ENCODE measurements at regions not wholly inside any gene's neighbourhood (a gene's known extent, or its start where the extent isn't known, plus 50 kb on each side); places are given as distances from the start of the nearest gene placed in this dataset.

DNA sequence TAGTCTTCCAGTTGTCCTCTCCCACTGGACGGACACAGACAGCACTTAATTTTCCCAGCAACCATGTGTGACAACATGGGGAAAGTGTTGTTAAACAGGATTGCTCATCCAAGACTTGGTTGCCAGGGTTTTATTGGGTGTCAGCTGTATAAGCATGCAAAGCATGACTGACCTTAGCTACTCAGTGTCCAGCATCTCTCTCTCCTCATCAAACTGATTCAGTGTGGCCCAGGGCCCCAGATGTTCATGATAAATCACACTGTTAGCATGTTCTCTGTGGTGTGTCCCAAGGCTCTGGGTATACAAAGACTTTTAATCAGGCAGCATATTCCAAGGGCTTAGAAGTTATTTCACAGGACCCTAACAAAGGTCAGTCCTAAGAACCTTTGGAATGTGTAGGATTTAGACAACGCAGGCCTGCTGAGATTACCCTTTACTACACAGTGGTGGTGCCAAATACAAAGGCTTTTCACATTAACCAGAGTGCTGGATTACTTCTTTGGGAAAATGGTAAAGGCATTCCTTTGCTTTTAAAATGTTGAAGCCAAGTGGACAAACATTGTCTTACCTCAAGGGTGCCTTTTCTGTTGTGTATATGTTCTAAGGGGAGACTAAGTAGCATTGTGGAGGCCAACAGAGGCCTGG lies 213.3 kb downstream of the GLUD2 start:
- Histone ChIP-seq H3K27ac (no peak overlapping the region), H3K4me3 (no peak overlapping the region)
- TF ChIP-seq CTCF (IDR thresholded peaks at IDR 0.05) = no peak
- DNase-seq (ENCODE audit: low spot score) = no peak

DNA sequence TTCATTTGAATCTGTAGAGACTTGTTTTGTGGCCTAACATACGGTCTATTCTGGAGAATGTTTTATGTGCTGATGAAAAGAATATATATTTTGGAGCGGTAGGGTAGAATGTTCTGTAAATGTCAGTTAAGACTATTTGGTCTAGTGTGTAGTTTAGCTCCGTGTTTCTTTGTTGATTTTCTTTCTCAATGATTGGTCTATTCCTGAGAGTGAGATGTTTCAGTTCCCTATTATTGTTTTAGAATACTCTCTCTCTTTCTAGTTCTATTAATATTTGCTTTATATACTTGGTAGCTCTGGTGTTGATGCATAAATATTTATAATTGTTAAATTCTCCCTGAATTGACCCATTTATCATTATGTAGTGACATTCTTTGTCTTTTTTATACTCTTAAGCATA lies 236.5 kb downstream of the GLUD2 start:
- no peak for DNase-seq (ENCODE audit: low spot score)
- TF ChIP-seq CTCF (IDR thresholded peaks at IDR 0.05) = no peak
- Histone ChIP-seq H3K4me3 (no peak overlapping the region), H3K27ac (no peak overlapping the region)

DNA sequence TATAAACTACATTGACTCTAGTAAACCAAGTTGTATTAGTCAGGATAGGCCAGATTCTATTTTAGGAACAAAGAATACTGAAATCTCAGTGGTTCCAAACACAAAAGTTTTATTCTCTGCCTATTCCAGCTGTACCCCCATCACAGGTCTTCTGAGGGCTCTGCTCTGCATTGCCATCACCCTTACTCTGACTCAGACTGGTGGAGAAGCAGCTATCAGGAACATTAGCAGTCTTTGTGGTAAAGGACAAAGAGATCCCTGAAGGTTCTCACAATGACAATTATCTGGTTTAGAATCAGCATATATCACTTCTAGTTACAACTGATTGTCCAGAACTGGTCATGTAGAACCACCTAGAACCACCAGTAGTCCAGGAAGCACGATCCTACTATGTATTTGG lies 251.1 kb downstream of the GLUD2 start:
- no peak for TF ChIP-seq CTCF (IDR thresholded peaks at IDR 0.05)
- DNase-seq (ENCODE audit: low spot score) = no peak
- Histone ChIP-seq H3K4me3 (no peak overlapping the region), H3K27ac (no peak overlapping the region)

GRCh38 chrX:121301356-121301755 lies 253.9 kb downstream of the GLUD2 start:
- no peak overlapping the region for H3K4me3 ChIP-seq
- TF ChIP-seq CTCF (IDR thresholded peaks at IDR 0.05) = no peak
- no peak overlapping the region for H3K27ac ChIP-seq
- no peak for DNase-seq (ENCODE audit: low spot score)

DNA sequence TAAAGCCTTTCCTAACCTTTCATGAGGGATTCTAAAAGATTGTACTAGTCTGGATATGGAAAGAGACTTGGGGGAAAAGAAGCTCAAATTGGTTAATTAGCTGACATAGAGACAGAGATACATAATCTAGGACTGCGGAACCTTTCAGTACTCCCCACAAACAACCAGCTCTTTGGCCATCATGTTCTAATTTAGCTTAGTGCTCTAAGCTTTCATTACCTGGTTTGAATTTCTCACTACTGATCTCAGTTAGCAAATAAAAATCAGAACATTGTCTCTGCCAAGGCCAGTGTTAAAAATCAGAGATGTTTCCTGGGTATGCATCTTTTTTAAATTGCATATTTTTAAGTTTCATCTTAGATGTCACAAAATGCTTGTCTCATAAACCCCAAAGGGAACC lies 254.4 kb downstream of the GLUD2 start:
- DNase-seq (ENCODE audit: low spot score) = no peak
- Histone ChIP-seq H3K27ac (no peak overlapping the region), H3K4me3 (no peak overlapping the region)
- no peak for TF ChIP-seq CTCF (IDR thresholded peaks at IDR 0.05)

- DNase-seq (ENCODE audit: low spot score) = no peak
- no peak overlapping the region for H3K4me3 ChIP-seq
- no peak for TF ChIP-seq CTCF (IDR thresholded peaks at IDR 0.05)
- H3K27ac ChIP-seq = no peak overlapping the region
Observed at GRCh38 chrX:121307449-121307848, 260.0 kb downstream of the GLUD2 start.

DNA sequence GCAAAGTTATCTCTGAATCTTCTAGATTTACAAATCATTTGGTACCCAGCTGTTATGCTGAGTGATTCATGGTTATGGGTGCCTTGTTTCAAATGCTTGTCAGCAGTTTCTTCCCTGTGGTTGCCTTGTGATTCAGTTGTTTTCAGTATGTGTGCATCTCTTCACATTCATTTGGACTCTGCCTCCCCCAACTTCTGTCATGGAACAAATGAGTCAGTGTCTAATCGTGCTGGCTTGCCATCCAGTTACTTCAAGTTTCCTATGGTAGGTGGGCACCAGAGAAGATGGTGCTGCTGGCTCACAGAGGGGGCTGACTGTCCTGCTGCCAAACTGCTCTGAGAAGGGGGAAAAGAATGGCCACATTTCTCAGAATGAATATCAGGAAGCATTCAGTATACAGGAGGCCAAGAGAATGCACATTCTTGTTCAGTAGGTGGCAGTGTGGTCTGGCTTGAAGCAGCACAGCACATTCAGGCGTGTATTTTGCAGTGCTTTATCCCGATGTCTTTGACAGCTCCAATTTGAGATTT lies 260.9 kb downstream of the GLUD2 start:
- no peak for TF ChIP-seq CTCF (IDR thresholded peaks at IDR 0.05)
- Histone ChIP-seq H3K4me3 (no peak overlapping the region), H3K27ac (no peak overlapping the region)
- DNase-seq (ENCODE audit: low spot score) = no peak

Measured in coronary artery (tissue), 2 donors.